Stomach (tissue), 8 donors: ENCODE measurements at regions not wholly inside any gene's neighbourhood (a gene's known extent, or its start where the extent isn't known, plus 50 kb on each side); places are given as distances from the start of the nearest gene placed in this dataset.

Source experiments
- DNase-seq, 2 donors: peaks; one replicate each; pipeline versions ENCODE4 v3.0.0 to v3.0.0-alpha.2; 2013 to 2019
- H3K27ac ChIP-seq, 5 donors: fragments of 200-600 bp in 4 of 5; sonication (generic) in 4 of 5; one replicate each; pipeline ENCODE4 v1.5.1; 2013 to 2019; ENCODE audit warnings: mild to moderate bottlenecking in 1 of 5, moderate library complexity in 1 of 5
- H3K27me3 ChIP-seq, 3 donors: fragments of 200-600 bp; sonication (generic); one replicate each; pipeline ENCODE4 v1.5.1; 2017 to 2019; ENCODE audit warnings: mixed run types in 1 of 3
- H3K36me3 ChIP-seq, 4 donors: fragments of 200-600 bp; sonication (generic); 1 replicate in 3 of 4; 2 replicates in 1 of 4; pipeline ENCODE4 v1.5.1; 2016 to 2019
- H3K4me1 ChIP-seq, 4 donors: fragments of 200-600 bp; sonication (generic); one replicate each; pipeline ENCODE4 v1.5.1; 2016 to 2019
- H3K4me3 ChIP-seq, 4 donors: fragments of 200-600 bp; sonication (generic) in 3 of 4; one replicate each; pipeline ENCODE4 v1.5.1; 2016 to 2019; ENCODE audit warnings: mild to moderate bottlenecking in 1 of 4
- H3K9me3 ChIP-seq, 4 donors: fragments of 200-600 bp; sonication (generic); one replicate each; pipeline ENCODE4 v1.5.1; 2016 to 2019
- CTCF ChIP-seq, 7 experiments: fragments of 450-650 bp in 4 of 7; fragments of 200-600 bp in 3 of 7; sonication (generic) in 3 of 7; IDR thresholded peaks; one replicate each; pipeline ENCODE4 v1.5.1; 2016 to 2019; ENCODE audit warnings: antibody characterized with exemption in 7 of 7, control low read depth in 2 of 7, mild to moderate bottlenecking in 1 of 7
- EP300 ChIP-seq: sonication (generic); formaldehyde crosslinking; IDR thresholded peaks from one replicate; pipeline ENCODE4 v1.6.1; 2017; ENCODE audit warnings: antibody characterized with exemption
- POLR2A ChIP-seq, 4 donors: fragments of 450-650 bp; IDR thresholded peaks; one replicate each; pipeline ENCODE4 v1.6.1; 2016; ENCODE audit warnings: antibody characterized with exemption in 4 of 4, control low read depth in 2 of 4, mild to moderate bottlenecking in 1 of 4, moderate library complexity in 1 of 4
- POLR2AphosphoS5 ChIP-seq, 3 donors: sonication (generic); formaldehyde crosslinking; IDR thresholded peaks; one replicate each; pipeline ENCODE4 v1.6.1; 2016; ENCODE audit warnings: antibody characterized with exemption in 3 of 3
- WGBS, 5 donors: extraction: QIAGEN DNeasy Blood & Tissue Kit in 3 of 5; methylation state at CpG; one replicate each; pipeline versions ENCODE4 v1.1.5 to v1.1.7; 2013 to 2018; 5-methylcytosine and 5-hydroxymethylcytosine counted together
- intact Hi-C: fragments of 100-400 bp; cut with DNase I; formaldehyde crosslinking; loops from one replicate; pipeline ENCODE4 v1.15.1; 2023; ENCODE audit warnings: low total_unique reads
- donor health status: healthy with polysubstance abuse.
- donor health status: Bipolar disorder and iron deficiency.
- donor health status: healthy.

DNA sequence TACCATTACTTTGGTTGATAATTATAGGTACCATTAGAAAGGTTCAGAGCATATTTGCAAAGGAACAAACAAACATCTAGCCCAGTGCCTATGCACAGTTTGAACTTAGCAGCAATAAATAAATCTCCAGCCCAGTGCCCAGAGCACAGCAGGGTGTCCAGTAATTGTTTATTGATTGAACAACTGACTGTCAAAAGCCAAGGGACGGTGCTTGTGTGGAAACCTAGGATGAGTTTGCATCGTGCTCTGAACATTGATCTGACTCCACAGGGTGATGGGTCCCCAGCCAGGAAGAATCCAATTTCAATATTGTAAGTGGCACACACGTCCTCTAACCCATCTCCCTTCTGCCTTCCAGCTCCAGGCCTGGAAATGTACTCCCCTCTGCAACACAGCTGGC is 625.5 kb upstream of the C16orf82 start:
- no peak for TF ChIP-seq POLR2A (IDR thresholded peaks at IDR 0.05)
- no peak for TF ChIP-seq POLR2AphosphoS5 (IDR thresholded peaks at IDR 0.05)
- no peak for TF ChIP-seq CTCF (IDR thresholded peaks at IDR 0.05)
- TF ChIP-seq EP300, result no peak
- H3K4me3 ChIP-seq, result no peak overlapping the region
- H3K4me1 ChIP-seq, result no peaks in the 10 kb centered on the region
- intact Hi-C loops, result no loop called here
- H3K27me3 ChIP-seq, result no peaks in the 10 kb centered on the region
- 51 to 58% (median 55%) methylated on average over 3 of the region's 3 CpGs for WGBS, 5 donors
- H3K27ac ChIP-seq, result no peak overlapping the region
- DNase-seq, result no peak
- H3K36me3 ChIP-seq, result no peaks in the 10 kb centered on the region
- peaks cover 0 to 2% (median 0%) of the 10 kb centered on the region in 4 donors for H3K9me3 ChIP-seq

DNA sequence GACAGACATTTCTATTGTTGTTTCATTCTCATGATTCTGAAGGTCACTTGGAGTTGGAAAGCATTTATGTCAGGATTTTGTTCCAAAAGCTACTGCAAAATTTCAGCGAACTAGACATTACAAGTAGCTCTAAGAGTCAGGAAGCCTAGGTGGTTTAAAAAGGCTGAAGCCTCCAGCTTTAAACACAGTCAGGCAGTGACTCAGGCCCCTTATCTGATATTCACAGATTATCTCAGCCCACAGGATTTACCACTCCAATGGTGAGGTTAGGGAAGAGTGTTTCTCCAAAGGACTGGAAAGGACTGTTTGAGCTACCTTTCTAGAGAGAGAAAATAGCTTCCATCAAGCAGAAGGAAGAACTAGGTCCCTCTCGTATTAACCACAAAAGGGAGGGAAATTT is 624.4 kb upstream of the C16orf82 start:
- Histone ChIP-seq H3K4me1 (no peaks in the 10 kb centered on the region), H3K9me3 (peaks cover 0 to 2% (median 0%) of the 10 kb centered on the region in 4 donors), H3K27me3 (no peaks in the 10 kb centered on the region), H3K4me3 (no peak overlapping the region), H3K27ac (no peak overlapping the region), H3K36me3 (no peaks in the 10 kb centered on the region)
- DNase-seq, result no peak
- intact Hi-C loops, result no loop called here
- TF ChIP-seq EP300 (no peak), POLR2A (IDR thresholded peaks at IDR 0.05) (no peak), CTCF (IDR thresholded peaks at IDR 0.05) (no peak), POLR2AphosphoS5 (IDR thresholded peaks at IDR 0.05) (no peak)
- WGBS, 5 donors, result 55 to 72% (median 65%) methylated on average over 2 of the region's 2 CpGs

DNA sequence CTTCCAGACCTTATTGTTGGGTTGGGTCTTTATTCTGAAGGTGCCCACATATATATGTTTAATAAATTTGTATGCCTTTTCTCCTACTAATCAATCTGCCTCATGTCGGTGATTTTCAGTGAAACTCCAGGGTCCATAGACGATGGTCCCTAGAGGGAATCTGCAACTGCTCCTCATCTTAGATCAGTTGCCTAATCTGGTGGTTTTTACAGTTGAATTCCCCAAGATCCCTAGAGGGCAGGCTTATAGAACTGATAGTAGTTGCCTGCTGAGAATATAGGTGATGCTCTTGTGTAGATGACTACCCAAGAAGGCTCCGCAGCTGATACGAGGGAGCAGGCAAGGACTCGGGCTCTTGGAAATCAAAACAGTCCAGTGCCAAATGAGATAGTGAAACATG is 619.2 kb upstream of the C16orf82 start:
- intact Hi-C loops, result no loop called here
- 82 to 92% (median 89%) methylated on average over 5 of the region's 5 CpGs for WGBS, 5 donors

GRCh38 chr16:26453215-26453614 is 613.5 kb upstream of the C16orf82 start:
- Histone ChIP-seq H3K36me3 (no peaks in the 10 kb centered on the region), H3K9me3 (peaks cover 0 to 17% (median 7%) of the 10 kb centered on the region in 4 donors), H3K27me3 (no peaks in the 10 kb centered on the region), H3K4me1 (no peaks in the 10 kb centered on the region), H3K4me3 (no peak overlapping the region), H3K27ac (no peak overlapping the region)
- WGBS, 5 donors, result 24 to 40% (median 35%) methylated on average over 1 of the region's 1 CpG
- no peak for DNase-seq
- intact Hi-C loops, result no loop called here
- no peak for TF ChIP-seq POLR2A (IDR thresholded peaks at IDR 0.05)
- TF ChIP-seq POLR2AphosphoS5 (IDR thresholded peaks at IDR 0.05), result no peak
- no peak for TF ChIP-seq CTCF (IDR thresholded peaks at IDR 0.05)
- TF ChIP-seq EP300, result no peak

More for the DNA sequence above, 619.2 kb upstream of the C16orf82 start:
- Histone ChIP-seq H3K27me3 (no peaks in the 10 kb centered on the region), H3K36me3 (no peaks in the 10 kb centered on the region), H3K9me3 (peaks cover 0 to 10% (median 0%) of the 10 kb centered on the region in 4 donors), H3K4me1 (no peaks in the 10 kb centered on the region), H3K4me3 (no peak overlapping the region), H3K27ac (no peak overlapping the region)
- no peak for TF ChIP-seq POLR2AphosphoS5 (IDR thresholded peaks at IDR 0.05)
- TF ChIP-seq POLR2A (IDR thresholded peaks at IDR 0.05), result no peak
- no peak for TF ChIP-seq CTCF (IDR thresholded peaks at IDR 0.05)
- TF ChIP-seq EP300, result no peak
- no peak for DNase-seq
